T-helper 2 cell (primary cell): ENCODE measurements at regions not wholly inside any gene's neighbourhood (a gene's known extent, or its start where the extent isn't known, plus 50 kb on each side); places are given as distances from the start of the nearest gene placed in this dataset.
"Not testable (repeated sequence)": the region's sequence is repeated elsewhere in the genome, so short reads cannot be mapped to it uniquely, and the experiment has no call there.

ENCODE experiments used
- DNase-seq, 5 experiments: peaks; one replicate each; pipeline versions ENCODE4 v3.0.0 to v3.0.0-alpha.2; 2012 to 2022

- DNase-seq, result not testable (repeated sequence)
Measured at GRCh38 chr2:90238505-90239230, 1547.2 kb downstream of the RPIA start.

- not testable (repeated sequence) for DNase-seq
Measured at GRCh38 chr2:90239769-90240168, 1548.3 kb downstream of the RPIA start.

DNA sequence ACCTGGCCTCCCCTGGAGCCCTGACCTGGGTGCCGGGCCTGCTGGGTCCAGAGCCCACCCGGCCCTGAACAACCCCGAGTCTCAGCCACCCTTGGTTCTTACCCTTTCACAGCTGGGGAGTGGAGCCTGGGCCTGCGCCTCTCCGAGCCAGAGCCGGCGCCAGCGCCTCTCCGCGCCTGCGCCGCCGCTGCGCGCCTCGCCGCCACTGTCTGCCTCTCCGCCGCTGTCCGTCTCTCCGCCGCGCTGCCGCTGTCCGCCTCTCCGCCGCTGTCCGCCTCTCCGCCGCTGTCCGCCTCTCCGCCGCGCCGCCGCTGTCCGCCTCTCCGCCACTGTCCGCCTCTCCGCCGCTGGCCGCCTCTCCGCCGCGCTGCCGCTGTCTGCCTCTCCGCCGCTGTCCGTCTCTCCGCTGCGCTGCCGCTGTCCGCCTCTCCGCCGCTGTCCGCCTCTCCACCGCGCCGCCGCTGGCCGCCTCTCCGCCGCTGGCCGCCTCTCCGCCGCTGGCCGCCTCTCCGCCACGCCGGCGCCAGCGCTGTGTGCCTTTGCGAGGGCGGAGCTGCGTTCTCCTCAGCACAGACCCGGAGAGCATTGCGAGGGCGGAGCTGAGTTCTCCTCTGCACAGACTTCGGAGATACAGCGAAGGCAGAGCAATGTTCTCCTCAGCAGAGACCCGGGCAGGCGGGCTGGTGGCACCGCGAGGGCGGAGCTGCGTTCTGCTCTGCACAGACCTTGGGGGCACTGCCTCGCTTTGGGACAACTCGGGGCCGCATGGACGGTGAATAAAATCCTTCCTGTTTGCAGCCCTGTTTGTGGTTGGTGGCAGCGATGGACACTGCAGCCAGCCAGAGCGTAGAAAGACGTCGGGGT, 1553.7 kb downstream of the RPIA start:
- DNase-seq, result not testable (repeated sequence)

- DNase-seq, result not testable (repeated sequence)
Measured at GRCh38 chr2:90248400-90248799, 1556.9 kb downstream of the RPIA start.

DNA sequence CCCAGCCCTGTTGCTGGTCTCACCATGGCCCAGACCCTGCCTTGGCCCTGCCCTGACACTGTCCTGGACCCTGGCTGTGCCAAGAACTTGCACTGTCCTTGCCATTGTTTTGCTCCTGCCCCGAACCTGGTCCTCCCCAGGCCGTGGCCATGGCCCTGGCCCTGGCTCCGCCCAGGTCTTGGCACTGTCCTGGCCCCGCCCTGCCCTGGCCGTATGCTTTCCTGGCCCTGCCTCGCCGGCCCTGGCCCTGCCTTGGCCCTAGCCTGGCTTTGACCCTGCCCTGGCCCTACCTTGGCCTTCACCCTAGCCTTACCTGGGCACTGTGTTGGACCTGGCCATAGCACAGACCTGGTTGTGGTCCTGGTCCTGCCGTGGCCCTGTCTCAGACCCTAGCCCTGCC, 1558.9 kb downstream of the RPIA start:
- not testable (repeated sequence) for DNase-seq

DNA sequence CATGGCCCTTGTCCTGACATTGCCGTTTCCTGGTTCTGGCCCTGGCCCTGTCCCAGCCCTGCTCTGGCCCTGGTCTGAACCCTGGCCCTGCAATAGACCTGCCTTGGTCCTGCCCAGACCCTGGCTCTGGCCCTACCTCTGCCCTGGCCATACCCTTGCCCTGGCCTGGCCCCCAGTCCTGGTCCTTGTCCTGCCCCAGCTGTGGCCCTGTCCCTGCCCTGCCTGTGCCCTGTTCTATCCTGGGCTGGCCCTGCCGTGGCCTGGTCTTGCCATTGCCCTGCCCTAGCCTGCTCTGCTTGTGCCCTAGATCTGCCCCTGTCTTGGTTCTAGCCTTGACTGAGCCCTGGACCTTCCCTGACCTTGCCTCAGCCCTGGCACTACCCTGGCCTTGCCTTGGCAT, 1560.1 kb downstream of the RPIA start:
- not testable (repeated sequence) for DNase-seq

DNA sequence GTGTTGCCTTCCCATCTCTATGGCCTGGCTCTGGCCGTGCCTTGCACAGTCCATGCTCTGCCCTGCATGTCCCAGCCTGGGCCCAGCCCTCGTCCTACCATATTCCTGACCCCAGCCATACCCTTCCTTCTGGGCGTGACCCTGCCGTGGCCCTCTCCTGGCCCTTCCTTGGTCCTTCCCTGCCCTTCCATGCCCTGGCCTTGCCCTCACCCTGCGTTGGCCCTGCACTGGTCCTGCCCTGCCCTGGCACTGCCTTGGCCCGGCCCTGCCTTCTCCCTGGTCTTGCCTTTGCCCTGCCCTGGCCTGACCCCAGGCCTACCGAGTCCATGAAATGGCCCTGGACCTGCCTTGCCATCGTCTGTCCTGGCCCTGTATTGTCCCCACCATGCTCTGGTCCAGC, 1561.8 kb downstream of the RPIA start:
- DNase-seq, result not testable (repeated sequence)

DNA sequence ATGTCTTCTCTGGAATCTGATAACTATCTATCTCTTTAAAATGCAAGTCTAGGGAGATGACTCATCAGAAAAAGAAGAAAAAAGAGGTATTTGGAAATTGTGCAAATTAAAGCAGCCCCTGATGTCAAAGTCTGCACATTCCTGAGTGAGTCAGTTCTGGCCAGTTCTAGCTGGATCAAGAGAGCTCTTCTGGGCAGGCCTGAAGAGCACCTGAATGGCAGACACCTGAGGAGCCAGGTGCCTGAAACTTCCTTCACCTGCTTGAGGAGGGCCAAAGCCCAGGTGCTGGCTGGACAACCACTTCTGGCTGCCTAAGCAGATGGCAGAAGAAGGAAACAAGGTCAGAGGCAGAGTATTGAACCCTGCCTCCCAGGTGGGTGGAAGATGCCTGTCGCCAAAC, 1575.4 kb downstream of the RPIA start:
- DNase-seq, result not testable (repeated sequence)

DNA sequence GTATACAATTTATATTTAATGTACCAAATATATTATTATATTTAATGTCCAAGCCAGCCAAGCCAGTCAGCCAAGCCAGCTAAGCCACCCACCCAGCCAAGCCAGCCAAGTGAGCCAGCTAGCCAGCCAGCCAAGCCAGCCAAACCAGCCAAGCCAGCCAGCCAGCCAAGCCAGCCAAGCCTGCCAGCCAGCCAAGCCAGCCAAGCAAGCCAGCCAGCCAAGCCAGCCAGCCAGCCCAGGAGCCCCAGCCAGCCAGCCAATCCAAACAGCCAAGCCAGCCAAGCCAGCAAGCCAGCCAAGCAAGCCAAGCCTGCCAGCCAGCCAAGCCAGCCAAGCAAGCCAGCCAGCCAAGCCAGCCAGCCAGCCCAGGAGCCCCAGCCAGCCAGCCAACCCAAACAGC, 1596.3 kb downstream of the RPIA start:
- DNase-seq, result not testable (repeated sequence)

- not testable (repeated sequence) for DNase-seq
Measured at GRCh38 chr2:90288396-90288795, 1596.9 kb downstream of the RPIA start.

DNA sequence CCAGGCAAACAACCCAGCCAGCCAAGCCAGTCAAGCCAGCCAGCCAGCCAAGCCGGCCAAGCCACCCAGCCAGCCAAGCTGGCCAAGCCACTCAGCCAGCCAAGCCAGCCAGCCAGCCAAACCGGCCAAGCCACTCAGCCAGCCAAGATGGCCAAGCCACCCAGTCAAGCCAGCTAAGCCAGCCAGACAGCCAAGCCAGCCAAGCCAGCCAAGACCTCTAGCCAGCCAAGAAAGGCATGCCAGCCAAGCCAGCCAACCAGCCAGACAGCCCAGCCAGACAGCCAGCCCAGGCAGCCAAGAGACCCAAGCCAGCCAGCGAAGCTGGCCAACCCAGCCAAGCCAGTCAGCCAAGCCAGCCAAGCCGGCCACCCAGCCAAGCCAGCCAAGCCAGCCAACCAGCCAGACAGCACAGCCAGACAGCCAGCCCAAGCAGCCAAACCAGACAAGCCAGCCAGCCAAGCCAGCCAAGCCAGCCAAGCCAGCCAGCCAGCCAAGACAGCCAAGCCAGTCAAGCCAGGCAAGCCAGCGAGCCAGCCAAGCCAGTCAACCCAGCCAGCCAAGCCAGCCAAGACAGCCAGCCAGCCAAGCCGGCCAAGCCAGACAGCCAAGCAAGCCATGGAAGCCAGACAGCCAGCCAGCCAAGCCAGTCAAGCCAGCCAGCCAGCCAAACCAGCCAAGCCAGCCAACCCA, 1598.0 kb downstream of the RPIA start:
- not testable (repeated sequence) for DNase-seq

DNA sequence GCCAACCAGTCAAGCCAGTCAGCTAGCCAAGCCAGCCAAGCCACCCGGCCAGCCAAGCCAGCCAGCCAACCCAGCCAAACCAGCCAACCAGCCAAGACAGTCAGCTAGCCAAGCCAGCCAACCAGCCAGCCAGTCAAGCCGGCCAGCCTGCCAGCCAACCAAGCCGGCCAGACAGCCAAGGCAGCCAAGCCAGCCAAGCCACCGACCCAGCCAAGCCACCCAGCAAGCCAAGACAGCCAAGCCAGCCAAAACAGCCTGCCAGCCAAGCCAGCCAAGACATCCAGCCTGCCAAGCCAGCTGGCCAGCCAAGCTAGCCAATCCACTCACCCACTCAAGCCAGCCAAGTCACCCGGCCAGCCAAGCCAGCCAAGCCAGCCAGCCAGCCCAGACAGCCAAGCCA, 1599.2 kb downstream of the RPIA start:
- DNase-seq, result not testable (repeated sequence)

DNA sequence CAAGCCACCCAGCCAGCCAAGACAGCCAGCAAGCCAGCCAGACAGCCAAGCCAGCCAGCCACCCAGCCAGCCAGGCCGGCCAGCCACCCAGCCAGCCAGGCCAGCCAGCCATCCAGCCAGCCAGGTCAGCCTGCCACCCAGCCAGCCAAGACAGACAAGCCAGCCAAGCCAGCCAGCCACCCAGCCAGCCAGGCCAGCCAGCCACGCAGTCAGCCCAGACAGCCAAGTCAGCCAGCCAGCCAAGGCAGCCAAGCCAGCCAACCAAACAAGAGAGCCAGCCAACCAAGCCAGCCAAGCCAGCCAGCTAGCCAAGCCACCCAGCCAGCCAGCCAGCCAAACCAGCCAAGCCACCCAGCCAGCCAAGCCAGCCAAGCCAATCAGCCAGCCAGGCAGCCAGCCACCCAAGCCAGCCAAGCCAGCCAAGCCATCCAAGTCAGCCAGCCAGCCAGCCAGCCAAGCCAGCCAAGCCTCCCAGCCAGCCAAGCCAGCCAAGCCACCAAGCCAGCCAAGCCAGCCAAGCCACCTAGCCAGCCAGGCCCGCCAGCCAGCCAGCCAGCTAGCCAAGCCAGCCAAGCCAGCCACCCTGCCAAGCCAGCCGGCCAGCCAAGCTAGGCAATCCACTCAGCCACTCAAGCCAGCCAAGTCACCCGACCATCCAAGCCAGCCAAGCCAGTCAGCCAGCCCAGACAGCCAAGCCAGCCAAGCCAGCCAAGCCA, 1599.9 kb downstream of the RPIA start:
- DNase-seq, result not testable (repeated sequence)

DNA sequence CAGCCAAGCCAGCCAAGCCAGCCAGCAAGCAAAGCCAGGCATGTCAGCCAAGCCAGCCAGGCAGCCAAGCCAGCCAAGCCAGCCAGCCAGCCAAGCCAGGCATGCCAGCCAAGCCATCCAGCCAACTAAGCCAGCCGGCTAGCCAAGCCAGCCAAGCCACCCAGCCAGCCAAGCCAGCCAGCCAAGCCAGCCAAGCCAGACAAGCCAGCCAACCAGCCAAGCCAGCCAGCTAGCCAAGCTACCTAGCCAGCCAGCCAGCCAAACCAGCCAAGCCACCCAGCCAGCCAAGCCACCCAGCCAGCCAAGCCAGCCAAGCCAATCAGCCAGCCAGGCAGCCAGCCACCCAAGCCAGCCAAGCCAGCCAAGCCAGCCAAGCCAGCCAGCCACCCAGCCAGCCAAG, 1600.5 kb downstream of the RPIA start:
- DNase-seq, result not testable (repeated sequence)

GRCh38 chr2:90292451-90292850, 1601.0 kb downstream of the RPIA start:
- not testable (repeated sequence) for DNase-seq

- not testable (repeated sequence) for DNase-seq
Measured at GRCh38 chr2:90293224-90293623, 1601.8 kb downstream of the RPIA start.

DNA sequence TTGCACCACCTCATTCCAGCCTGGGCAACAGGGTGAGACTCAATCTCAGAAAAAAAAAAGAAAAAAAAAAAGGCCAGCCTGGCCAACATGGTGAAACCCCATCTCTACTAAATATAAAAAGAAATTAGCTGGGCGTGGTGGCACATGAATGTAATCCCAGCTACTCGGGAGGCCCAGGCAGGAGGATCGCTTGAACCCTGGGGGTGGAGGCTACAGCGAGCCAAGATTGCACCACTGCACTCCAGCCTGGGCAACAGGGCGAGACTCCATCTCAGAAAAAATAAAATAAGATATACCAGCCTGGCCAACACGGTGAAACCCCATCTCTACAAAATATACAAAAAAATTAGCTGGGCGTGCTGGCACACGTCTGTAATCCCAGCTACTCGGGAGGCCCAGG, 1602.3 kb downstream of the RPIA start:
- DNase-seq, result not testable (repeated sequence)

GRCh38 chr2:90295036-90295750, 1603.7 kb downstream of the RPIA start:
- DNase-seq, result not testable (repeated sequence)

DNA sequence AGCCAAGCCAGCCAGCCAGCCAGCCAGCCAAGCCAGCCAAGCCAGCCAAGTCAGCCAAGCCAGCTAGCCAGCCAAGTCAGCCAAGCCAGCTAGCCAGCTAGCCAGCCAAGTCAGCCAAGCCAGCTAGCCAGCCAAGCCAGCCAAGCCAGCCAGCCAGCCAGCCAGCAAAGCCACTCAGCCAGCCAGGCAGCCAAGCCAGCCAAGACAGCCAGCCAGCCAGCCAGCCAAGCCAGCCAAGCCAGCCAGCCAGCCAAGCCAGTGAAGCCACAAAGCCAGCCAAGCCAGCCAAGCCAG, 1605.0 kb downstream of the RPIA start:
- DNase-seq, result not testable (repeated sequence)

DNA sequence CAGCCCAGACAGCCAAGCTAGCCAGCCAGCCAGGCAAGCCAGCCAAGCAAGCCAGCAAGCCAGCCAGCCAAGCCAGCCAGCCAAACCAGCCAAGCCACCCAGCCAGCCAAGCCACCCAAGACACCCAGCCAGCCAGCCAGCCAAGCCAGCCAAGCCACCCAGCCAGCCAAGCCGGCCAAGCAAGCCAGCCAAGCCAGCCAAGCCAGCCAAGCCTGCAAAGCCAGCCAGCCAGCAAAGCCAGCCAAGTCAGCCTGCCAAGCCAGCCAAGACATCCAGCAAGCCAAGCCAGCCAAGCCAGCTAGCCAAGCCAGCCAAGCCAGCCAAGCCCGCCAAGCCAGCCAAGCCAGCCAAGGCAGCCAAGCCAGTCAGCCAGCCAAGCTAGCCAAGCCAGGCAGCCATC, 1606.2 kb downstream of the RPIA start:
- not testable (repeated sequence) for DNase-seq

GRCh38 chr2:90298126-90298755, 1606.8 kb downstream of the RPIA start:
- not testable (repeated sequence) for DNase-seq
